Endothelial cell of umbilical vein (primary cell): ENCODE measurements at regions not wholly inside any gene's neighbourhood (a gene's known extent, or its start where the extent isn't known, plus 50 kb on each side); places are given as distances from the start of the nearest gene placed in this dataset.

ENCODE experiments used
- BruUV-seq: library from RNA; stranded (reverse); fragments of 400-500 nt; replicated peaks from 2 replicates; lab custom pipeline; 2021; lab: Mats Ljungman, UMichigan
- CTCF ChIA-PET: fragments of 300-600, 350-600 bp; sonication (Branson Sonifier 250); formaldehyde crosslinking; loops from one replicate; lab custom pipeline; 2021; ENCODE audit warnings: antibody characterized with exemption, inconsistent platforms; lab: Charles Lee
- POLR2A ChIA-PET: fragments of 300-600, 350-600 bp; sonication (Branson Sonifier 250); formaldehyde crosslinking; loops from one replicate; lab custom pipeline; 2021; ENCODE audit warnings: antibody characterized with exemption, inconsistent platforms; lab: Charles Lee
- DNase-seq: peaks from one replicate; pipeline ENCODE4 v3.0.0-alpha.2; 2011; ENCODE audit warnings: low read depth, low spot score
- FAIRE-seq: peaks from 2 replicates; lab custom pipeline; 2011; peaks lifted over from hg19 to GRCh38; lab: Jason Lieb, UNC
- H2AFZ ChIP-seq: 2 replicates; pipeline ENCODE4 v1.6.0; 2012; ENCODE audit warnings: low read depth, low read length, control low read depth, inconsistent platforms
- H3K27ac ChIP-seq: 2 replicates; pipeline ENCODE4 v1.5.1; 2011; ENCODE audit warnings: low read depth, mild to moderate bottlenecking, control low read depth, low read length, moderate library complexity; ENCODE audit not compliant: insufficient read depth
- H3K27me3 ChIP-seq, 2 experiments: 2 replicates each; pipeline versions ENCODE4 v1.6.0 to v1.6.1; 2011; ENCODE audit warnings: low read length in 2 of 2, mixed read lengths in 1 of 2; ENCODE audit not compliant: control insufficient read depth in 2 of 2, insufficient read depth in 2 of 2
- H3K36me3 ChIP-seq, 2 experiments: 2 replicates in 1 of 2; 3 replicates in 1 of 2; pipeline ENCODE4 v1.5.1; 2011; ENCODE audit warnings: low read length in 2 of 2, mild to moderate bottlenecking in 1 of 2, moderate library complexity in 1 of 2; ENCODE audit not compliant: control insufficient read depth in 2 of 2, insufficient read depth in 2 of 2; ENCODE audit errors: extremely low read depth in 1 of 2
- H3K4me1 ChIP-seq: 3 replicates; pipeline ENCODE4 v1.5.1; 2011; ENCODE audit warnings: mild to moderate bottlenecking, low read length; ENCODE audit not compliant: control insufficient read depth, insufficient read depth; ENCODE audit errors: extremely low read depth
- H3K4me2 ChIP-seq: 2 replicates; pipeline ENCODE4 v1.6.1; 2011; ENCODE audit warnings: low read length, control low read depth, mixed read lengths; ENCODE audit not compliant: insufficient read depth
- H3K4me3 ChIP-seq, 3 experiments: fragments of 200-600 bp in 1 of 3; sonication (generic), shearing (Covaris generic) in 1 of 3; replicated peaks in 1 of 3; 2 replicates each; pipeline ENCODE4 v1.5.1; 2011 to 2016; ENCODE audit warnings: control low read depth in 3 of 3, low read length in 3 of 3, mild to moderate bottlenecking in 2 of 3, inconsistent platforms in 1 of 3, low read depth in 1 of 3, moderate library complexity in 1 of 3; ENCODE audit not compliant: insufficient read depth in 1 of 3
- H3K79me2 ChIP-seq: 2 replicates; pipeline ENCODE4 v1.6.0; 2012; ENCODE audit warnings: low read length, inconsistent platforms; ENCODE audit not compliant: control insufficient read depth, insufficient read depth
- H3K9ac ChIP-seq: replicated peaks from 2 replicates; pipeline ENCODE3; 2011; ENCODE audit warnings: low read length, control low read depth; ENCODE audit not compliant: insufficient read depth; ENCODE audit errors: extremely low read depth
- H3K9me1 ChIP-seq: replicated peaks from 3 replicates; pipeline ENCODE4 v1.6.0; 2011; ENCODE audit warnings: mild to moderate bottlenecking, low read length; ENCODE audit not compliant: control insufficient read depth, insufficient read depth; ENCODE audit errors: extremely low read depth
- H3K9me3 ChIP-seq: replicated peaks from 2 replicates; pipeline ENCODE4 v1.5.1; 2012; ENCODE audit warnings: low read length, inconsistent platforms; ENCODE audit not compliant: control insufficient read depth, insufficient read depth
- H4K20me1 ChIP-seq: replicated peaks from 2 replicates; pipeline ENCODE3; 2011; ENCODE audit warnings: mild to moderate bottlenecking, low read length; ENCODE audit not compliant: control insufficient read depth, insufficient read depth; ENCODE audit errors: extremely low read depth
- EZH2 ChIP-seq: IDR thresholded peaks from 2 replicates; pipeline ENCODE4 v1.6.1; 2012; ENCODE audit warnings: borderline replicate concordance, low read depth, mild to moderate bottlenecking, moderate library complexity, low read length, inconsistent platforms; ENCODE audit not compliant: severe bottlenecking
- FOS ChIP-seq: IDR thresholded peaks from 2 replicates; pipeline ENCODE4 v1.6.1; 2011; ENCODE audit warnings: mild to moderate bottlenecking, low read length, moderate library complexity, borderline replicate concordance; ENCODE audit not compliant: insufficient read depth
- GATA2 ChIP-seq: IDR thresholded peaks from 2 replicates; pipeline ENCODE4 v1.7.0; 2011; ENCODE audit warnings: low read depth, mild to moderate bottlenecking, moderate library complexity, mixed read lengths, low read length; ENCODE audit not compliant: insufficient read length, insufficient read depth
- JUN ChIP-seq: IDR thresholded peaks from 2 replicates; pipeline ENCODE4 v1.6.1; 2011; ENCODE audit warnings: borderline replicate concordance, low read depth; ENCODE audit not compliant: insufficient read length, insufficient read depth
- MYC ChIP-seq: IDR thresholded peaks from one replicate; pipeline ENCODE4 v1.6.1; 2011; ENCODE audit warnings: mild to moderate bottlenecking, low read depth, low read length
- POLR2A ChIP-seq: IDR thresholded peaks from 2 replicates; pipeline ENCODE4 v1.6.1; 2012; ENCODE audit warnings: low read depth, mild to moderate bottlenecking, control low read depth, low read length
- POLR2AphosphoS5 ChIP-seq: IDR thresholded peaks from 2 replicates; pipeline ENCODE4 v1.6.1; 2012; ENCODE audit warnings: low read depth, mild to moderate bottlenecking, control low read depth, low read length, moderate library complexity; ENCODE audit not compliant: insufficient read depth
- dilution Hi-C: fragments of 300-500 bp; cut with MboI; formaldehyde crosslinking; loops from one replicate; pipeline ENCODE4 v1.15.0; 2019; ENCODE audit warnings: low sequenced_read_pairs; ENCODE audit not compliant: extremely low pct_ligation_motif_present
- intact Hi-C: fragments of 100-400 bp; cut with micrococcal nuclease; formaldehyde crosslinking; loops from one replicate; pipeline ENCODE4 v1.10.0; 2022
- TF ChIP-seq, protein P1 (sequence below), 2 donors: IDR thresholded peaks; 1 replicate in 1 of 2; 2 replicates in 1 of 2; pipeline ENCODE4 v1.5.1; 2011; ENCODE audit warnings: low read length in 2 of 2, mild to moderate bottlenecking in 2 of 2, moderate library complexity in 2 of 2, control low read depth in 1 of 2, inconsistent platforms in 1 of 2, low read depth in 1 of 2; ENCODE audit not compliant: insufficient read depth in 1 of 2; ENCODE audit errors: extremely low read depth in 1 of 2
- TF ChIP-seq, protein P2 (sequence below): IDR thresholded peaks from 2 replicates; pipeline ENCODE4 v1.6.1; 2011; ENCODE audit not compliant: insufficient read depth, insufficient read length

DNA sequence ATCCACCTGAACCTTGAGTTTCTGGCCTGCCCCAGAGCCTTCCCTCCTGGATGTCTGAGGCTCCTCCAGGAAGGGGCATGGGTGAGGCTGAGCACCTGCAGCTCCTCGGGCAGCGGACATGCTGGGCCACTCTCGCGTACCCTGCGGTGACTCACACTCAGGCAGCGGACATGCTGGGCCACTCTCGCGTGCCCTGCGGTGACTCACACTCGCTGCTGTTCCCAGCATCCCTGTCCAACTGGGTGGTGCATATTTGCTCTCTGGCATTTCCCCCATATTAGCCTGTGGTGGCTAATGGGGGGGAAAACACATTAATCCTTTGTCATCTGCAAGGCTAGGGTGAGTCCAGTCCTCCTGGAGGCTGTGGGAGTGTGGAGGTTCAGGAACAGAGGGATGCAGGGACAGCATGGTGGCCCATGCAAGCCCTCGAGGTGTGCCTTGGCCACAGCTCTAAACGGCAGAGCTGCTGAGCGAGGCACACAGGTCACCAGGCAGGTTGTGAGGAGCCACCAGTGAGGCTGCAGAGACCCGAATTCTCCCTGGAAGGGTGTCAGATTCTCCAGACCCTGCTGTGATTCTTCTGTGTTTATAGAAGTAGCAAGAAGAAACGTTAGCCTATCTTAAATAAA is 728.1 kb downstream of the BRD1 start:
- FAIRE-seq, result no peak
- no peak for DNase-seq
- CTCF ChIA-PET, result no interaction called here
- intact Hi-C loops (no loop called here), dilution Hi-C loops (no loop called here)
- H3K9ac ChIP-seq, result no peak overlapping the region
- no peaks in the 10 kb centered on the region for H3K36me3 ChIP-seq
- TF ChIP-seq POLR2A (no peak), GATA2 (no peak), JUN (no peak), MYC (no peak), FOS (no peak), EZH2 (no peak), POLR2AphosphoS5 (no peak)
- TF ChIP-seq, protein P1, sequence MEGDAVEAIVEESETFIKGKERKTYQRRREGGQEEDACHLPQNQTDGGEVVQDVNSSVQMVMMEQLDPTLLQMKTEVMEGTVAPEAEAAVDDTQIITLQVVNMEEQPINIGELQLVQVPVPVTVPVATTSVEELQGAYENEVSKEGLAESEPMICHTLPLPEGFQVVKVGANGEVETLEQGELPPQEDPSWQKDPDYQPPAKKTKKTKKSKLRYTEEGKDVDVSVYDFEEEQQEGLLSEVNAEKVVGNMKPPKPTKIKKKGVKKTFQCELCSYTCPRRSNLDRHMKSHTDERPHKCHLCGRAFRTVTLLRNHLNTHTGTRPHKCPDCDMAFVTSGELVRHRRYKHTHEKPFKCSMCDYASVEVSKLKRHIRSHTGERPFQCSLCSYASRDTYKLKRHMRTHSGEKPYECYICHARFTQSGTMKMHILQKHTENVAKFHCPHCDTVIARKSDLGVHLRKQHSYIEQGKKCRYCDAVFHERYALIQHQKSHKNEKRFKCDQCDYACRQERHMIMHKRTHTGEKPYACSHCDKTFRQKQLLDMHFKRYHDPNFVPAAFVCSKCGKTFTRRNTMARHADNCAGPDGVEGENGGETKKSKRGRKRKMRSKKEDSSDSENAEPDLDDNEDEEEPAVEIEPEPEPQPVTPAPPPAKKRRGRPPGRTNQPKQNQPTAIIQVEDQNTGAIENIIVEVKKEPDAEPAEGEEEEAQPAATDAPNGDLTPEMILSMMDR (IDR thresholded peaks at IDR 0.05; ENCODE audit: extremely low read depth in 1 of 2, insufficient read depth in 1 of 2, low read depth in 1 of 2, low read length in 2 of 2), result no peak
- TF ChIP-seq, protein P2, sequence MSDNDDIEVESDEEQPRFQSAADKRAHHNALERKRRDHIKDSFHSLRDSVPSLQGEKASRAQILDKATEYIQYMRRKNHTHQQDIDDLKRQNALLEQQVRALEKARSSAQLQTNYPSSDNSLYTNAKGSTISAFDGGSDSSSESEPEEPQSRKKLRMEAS, result no peak
- no peak overlapping the region for H3K4me3 ChIP-seq
- H3K9me1 ChIP-seq, result no peaks in the 10 kb centered on the region
- POLR2A ChIA-PET, result no interaction called here
- H3K4me2 ChIP-seq, result no peak overlapping the region
- no peak overlapping the region for H3K27ac ChIP-seq
- H2AFZ ChIP-seq, result no peak overlapping the region
- no peaks in the 10 kb centered on the region for H4K20me1 ChIP-seq
- H3K27me3 ChIP-seq, result no peaks in the 10 kb centered on the region
- peaks cover 5% of the 10 kb centered on the region for H3K9me3 ChIP-seq
- no peaks in the 10 kb centered on the region for H3K4me1 ChIP-seq
- BruUV-seq, result no TSS peak
- H3K79me2 ChIP-seq, result no peaks in the 10 kb centered on the region
